Dermis blood vessel endothelial cell (primary cell): ENCODE measurements at regions not wholly inside any gene's neighbourhood (a gene's known extent, or its start where the extent isn't known, plus 50 kb on each side); places are given as distances from the start of the nearest gene placed in this dataset.
A peak's percentile ranks its signal among the peaks of the same experiment; 100 is the strongest.
"Not testable (repeated sequence)": the region's sequence is repeated elsewhere in the genome, so short reads cannot be mapped to it uniquely, and the experiment has no call there.

ENCODE experiments used
- DNase-seq: peaks from one replicate; pipeline ENCODE4 v3.0.0; 2010

DNA sequence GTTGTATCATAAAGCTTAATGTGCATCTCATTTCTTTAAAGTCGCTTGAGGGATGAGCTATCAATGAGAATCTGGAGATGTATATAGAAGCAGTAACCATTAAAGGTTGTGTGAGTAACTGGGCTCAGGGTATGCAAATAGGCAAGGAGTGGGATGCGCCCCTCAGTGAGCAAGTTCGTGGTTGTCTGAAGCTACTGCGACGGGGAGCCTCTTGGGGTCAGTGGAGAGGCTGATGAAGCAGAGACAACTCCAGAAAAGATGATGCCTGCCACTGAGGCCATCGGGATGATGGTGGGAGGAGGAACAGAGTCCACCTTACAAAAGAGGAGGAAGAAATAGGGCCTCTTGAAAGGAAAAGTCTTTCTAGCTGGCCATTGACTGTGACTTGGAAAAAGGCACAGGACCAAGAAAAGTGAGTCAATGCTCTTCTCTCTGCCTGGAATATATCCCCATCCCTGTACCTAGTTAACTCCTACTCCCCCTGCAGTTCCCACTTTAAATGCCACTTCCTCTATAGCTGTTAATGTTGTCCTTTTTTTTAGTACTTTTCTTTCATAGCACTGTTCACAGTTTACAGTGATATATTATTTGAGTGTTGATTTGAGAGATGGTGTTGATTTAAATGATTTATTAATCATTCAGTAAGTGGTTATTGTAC lies 51.4 kb upstream of the LSM6 start:
- DNase-seq = no peak

- DNase-seq = no peak
These were observed 52.3 kb upstream of the LSM6 start for GRCh38 chr4:146123231-146123630.

GRCh38 chr4:146122398-146122797 lies 53.1 kb upstream of the LSM6 start:
- DNase-seq = no peak

- DNase-seq = no peak
These were observed 53.8 kb upstream of the LSM6 start for GRCh38 chr4:146121757-146122156.

- DNase-seq = no peak
These were observed 55.6 kb upstream of the LSM6 start for GRCh38 chr4:146119845-146120404.

GRCh38 chr4:146114066-146114465 lies 61.5 kb upstream of the LSM6 start:
- no peak for DNase-seq

DNA sequence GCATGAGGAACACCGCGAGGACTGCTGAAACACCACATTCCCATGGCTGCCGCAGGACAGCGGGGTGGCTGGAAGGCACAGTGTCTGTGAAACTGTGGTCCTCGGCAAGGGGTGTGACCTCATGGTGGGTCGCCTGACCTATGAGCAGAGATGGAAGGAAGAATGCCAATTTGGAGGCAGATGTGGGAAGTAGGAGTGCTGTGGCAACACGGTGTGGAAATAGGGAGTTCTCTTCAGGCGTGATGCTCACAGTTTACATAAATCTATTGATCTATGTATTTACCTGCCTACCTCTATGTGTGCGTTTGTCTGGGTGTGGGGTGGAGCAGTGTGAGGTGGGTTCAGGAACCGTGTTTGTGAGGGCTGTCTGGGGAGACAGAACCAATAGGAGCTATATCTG lies 62.3 kb upstream of the LSM6 start:
- no peak for DNase-seq

DNA sequence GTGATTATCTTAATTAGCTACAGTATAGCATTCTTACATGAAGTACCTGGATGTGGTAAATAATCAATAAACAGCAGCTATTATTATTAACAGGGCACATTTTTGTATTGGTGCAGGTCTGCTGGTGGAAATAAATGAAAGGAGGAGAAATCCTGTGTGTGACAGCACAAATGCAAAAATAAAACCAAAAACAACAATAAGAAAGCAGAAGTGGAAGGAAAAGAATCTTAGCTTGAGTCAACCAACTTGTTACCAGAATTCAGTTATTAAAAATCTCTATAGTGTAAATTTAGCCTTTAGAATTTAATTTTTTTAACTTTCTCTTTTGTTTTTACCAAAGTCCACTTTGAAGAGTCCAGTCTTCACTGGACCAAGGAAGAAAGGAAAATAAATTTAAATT lies 63.1 kb upstream of the LSM6 start:
- DNase-seq = no peak

- no peak for DNase-seq
These were observed 64.5 kb upstream of the LSM6 start for GRCh38 chr4:146110871-146111485.

DNA sequence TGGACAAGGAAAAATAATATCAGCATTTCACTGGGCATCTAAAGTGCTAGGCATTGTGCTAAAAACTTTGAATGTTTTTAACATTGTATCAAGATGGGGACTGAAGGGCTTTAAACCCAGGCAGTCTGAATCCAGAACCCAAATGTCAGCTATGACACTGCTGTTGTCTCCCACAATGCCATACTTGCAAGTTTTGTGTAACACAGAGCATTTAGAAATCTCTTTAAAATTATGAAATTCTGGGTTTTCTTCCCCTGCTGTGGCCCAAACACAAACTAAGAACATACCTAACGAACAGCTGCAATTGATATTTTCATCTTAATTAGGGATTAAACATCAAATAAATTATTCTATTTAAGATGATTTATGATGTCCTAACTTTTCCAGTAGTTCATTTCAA lies 66.8 kb upstream of the LSM6 start:
- DNase-seq = no peak

- DNase-seq = no peak
These were observed 67.8 kb upstream of the LSM6 start for GRCh38 chr4:146107587-146108240.

- DNase-seq = no peak
These were observed 70.1 kb upstream of the LSM6 start for GRCh38 chr4:146105464-146105863.

DNA sequence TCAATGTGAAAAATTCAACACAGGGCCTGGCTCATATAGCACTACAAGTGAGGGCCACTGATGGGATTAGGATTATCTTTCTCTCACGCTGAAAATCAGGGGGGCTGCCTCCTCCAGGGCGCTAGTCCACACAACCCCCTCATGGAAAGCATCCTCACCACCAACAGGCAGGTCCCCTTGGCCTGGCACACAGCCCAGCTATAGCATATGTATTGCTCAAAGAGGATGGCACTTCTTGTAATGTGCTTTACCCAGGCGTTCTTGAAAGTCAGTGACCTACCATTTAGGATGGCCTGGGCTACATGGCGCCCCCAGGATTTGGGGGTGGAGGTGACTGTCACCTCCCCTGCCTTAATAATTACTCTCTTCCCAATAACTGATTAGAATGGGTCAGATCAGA lies 71.0 kb upstream of the LSM6 start:
- no peak for DNase-seq

- not testable (repeated sequence) for DNase-seq
These were observed 71.5 kb upstream of the LSM6 start for GRCh38 chr4:146104052-146104451.

GRCh38 chr4:146099585-146099984 lies 75.9 kb upstream of the LSM6 start:
- no peak for DNase-seq

DNA sequence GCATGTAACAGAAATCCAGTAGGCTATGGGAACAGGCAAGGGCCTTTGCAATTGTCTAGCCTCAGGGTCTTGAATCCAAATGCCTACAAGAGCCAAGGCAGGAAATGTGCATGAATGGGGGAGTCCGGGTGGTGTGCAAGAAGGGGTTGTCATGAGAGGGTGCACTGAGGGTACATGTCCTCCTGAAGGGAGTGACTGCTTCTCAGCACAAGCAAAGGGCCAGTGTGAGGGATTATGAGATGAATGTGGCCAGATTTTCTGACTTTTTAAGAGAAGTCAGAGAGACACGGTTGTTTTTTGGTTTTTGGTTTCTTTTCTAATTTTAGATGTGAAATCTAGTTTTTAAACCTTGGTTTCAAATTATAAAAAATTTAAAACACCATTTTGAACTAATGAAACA lies 76.5 kb upstream of the LSM6 start:
- no peak for DNase-seq

GRCh38 chr4:146098397-146098796 lies 77.1 kb upstream of the LSM6 start:
- no peak for DNase-seq

DNA sequence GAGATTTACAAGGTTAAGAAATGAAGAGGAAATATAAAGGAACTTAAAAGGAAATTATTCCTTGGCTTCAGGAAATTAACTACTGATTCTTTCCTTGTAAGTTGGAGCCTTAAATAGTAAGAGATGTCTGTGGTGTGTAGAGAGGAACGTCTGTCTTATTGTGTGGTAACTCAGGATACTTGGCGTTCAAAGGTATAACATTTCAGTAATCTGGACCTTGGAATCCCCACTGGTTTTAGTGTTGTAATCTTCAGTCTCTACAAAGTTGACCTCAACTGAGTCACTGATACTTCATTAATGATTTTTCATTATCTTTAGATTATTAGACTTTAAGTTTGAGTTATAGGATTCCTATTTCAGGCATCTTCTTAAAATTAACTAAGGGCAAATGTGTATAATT lies 79.1 kb upstream of the LSM6 start:
- no peak for DNase-seq

GRCh38 chr4:146095860-146096259 lies 79.7 kb upstream of the LSM6 start:
- DNase-seq = no peak

GRCh38 chr4:146095091-146095690 lies 80.3 kb upstream of the LSM6 start:
- peak; percentile 82 for DNase-seq

DNA sequence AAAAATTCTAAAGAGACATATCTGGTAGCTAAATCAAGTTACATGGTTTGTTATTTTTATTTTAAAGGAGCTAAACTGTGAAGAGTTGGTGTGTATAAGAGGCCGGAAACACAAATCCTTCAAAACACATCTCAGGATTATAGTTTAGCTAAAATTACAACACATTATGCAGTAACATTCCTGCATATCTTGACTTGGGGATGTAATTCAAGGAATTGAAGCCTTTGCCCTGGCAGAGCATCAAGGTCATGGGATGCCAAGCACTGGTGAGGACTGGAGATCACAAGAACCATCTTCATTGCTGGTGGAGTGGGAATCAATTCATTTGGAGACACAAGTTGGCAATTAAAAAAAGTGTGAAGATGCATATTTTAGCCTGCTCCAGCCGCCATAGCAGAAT lies 86.8 kb upstream of the LSM6 start:
- DNase-seq = no peak

DNA sequence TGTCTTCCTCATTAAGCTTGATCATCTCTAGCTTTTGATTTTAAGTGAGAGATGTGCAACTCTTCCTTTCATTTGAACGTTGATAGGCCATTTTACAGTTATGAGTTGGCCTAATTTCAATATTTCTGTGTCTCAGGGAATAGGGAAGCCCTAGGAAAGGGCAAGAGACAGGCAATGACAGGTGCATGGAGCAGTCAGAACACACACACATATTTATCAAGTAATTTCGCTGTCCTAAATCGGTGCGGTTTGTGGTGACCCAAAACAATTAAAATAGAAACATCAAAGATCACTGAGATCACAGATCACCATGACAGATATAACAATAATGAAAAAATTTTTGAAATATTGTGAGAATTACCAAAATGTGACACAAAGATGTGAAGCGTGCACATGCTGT lies 87.7 kb upstream of the LSM6 start:
- no peak for DNase-seq

- no peak for DNase-seq
These were observed 99.4 kb upstream of the LSM6 start for GRCh38 chr4:146076081-146076480.

DNA sequence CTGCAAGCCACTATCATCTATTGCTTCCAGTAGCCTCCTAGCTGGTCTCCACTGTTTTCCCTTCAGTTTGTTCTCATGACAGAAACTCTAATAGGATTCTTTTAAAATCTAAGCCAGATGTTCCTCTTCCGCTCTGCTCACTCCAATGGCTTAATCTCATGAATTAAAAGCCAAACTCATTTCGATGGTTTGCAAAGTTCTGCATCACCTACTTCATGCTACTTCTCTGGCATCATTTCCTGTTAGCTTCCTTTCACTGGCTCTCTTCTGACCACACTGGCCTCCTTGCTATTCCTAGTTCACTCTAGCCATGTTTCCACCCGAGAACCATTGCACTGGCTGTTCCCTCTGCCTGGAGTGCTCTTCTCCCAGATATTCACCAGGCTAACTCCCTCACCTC lies 102.0 kb upstream of the LSM6 start:
- DNase-seq = no peak
